ENCODE measurements at regions not wholly inside any gene's neighbourhood (a gene's known extent, or its start where the extent isn't known, plus 50 kb on each side); places are given as distances from the start of the nearest gene placed in this dataset.

DNA sequence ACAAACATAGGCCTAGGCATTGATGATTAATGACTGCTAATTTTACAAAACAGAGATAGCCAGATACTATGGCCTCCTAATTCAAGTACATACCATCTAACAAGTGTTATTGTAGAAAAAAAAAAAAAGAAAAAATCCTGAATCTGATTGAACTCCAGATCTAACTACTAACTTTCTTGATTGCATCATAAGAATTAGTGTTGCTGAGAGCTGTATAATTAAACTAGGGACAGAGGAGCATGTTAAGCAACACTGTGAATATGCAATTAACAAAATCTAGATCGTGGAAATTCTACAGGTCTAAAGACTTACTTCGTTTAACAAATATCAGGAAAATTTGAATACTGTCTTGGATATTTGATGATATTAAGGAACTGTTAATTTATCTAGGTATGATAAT, 208.3 kb upstream of the ZNF608 start:
- no TSS peak for BruUV-seq (replicated peaks)
- Histone ChIP-seq H3K4me2 (ENCODE audit: low read length) (no peak overlapping the region), H3K9me3 (ENCODE audit: low read length) (peaks cover 18% of the 10 kb centered on the region), H3K4me3 (ENCODE audit: low read depth, low read length, poor library complexity, severe bottlenecking) (no peak overlapping the region), H3K4me1 (ENCODE audit: insufficient read depth, low read length, poor library complexity, severe bottlenecking) (peaks cover 22% of the 10 kb centered on the region), H3K9me2 (ENCODE audit: insufficient read depth, low read length) (no peaks in the 10 kb centered on the region), H3K79me2 (ENCODE audit: insufficient read depth, low read depth, low read length) (no peaks in the 10 kb centered on the region), H3K36me3 (ENCODE audit: insufficient read depth, low read length) (peaks cover 11% of the 10 kb centered on the region), H3K27ac (ENCODE audit: low read depth, low read length, poor library complexity, severe bottlenecking) (no peak overlapping the region), H4K20me1 (ENCODE audit: insufficient read depth, low read length) (no peaks in the 10 kb centered on the region), H2AFZ (ENCODE audit: low read length) (no peak overlapping the region)
- CTCF ChIA-PET (ENCODE audit: unreplicated experiment): no interaction called here
- POLR2A ChIA-PET: interaction anchor here (0.7 kb wide), 1 partner anchor 675 kb away, joined by 3 read pairs; no protein-coding TSS in a partner anchor
- intact Hi-C loops (cut with micrococcal nuclease; ENCODE audit: unreplicated experiment): loop anchor here (5.0 kb wide), 1 partner anchor 53 kb away; no protein-coding TSS in a partner anchor
- DNase-seq (ENCODE audit: low spot score): no peak
- TF ChIP-seq, protein P1, sequence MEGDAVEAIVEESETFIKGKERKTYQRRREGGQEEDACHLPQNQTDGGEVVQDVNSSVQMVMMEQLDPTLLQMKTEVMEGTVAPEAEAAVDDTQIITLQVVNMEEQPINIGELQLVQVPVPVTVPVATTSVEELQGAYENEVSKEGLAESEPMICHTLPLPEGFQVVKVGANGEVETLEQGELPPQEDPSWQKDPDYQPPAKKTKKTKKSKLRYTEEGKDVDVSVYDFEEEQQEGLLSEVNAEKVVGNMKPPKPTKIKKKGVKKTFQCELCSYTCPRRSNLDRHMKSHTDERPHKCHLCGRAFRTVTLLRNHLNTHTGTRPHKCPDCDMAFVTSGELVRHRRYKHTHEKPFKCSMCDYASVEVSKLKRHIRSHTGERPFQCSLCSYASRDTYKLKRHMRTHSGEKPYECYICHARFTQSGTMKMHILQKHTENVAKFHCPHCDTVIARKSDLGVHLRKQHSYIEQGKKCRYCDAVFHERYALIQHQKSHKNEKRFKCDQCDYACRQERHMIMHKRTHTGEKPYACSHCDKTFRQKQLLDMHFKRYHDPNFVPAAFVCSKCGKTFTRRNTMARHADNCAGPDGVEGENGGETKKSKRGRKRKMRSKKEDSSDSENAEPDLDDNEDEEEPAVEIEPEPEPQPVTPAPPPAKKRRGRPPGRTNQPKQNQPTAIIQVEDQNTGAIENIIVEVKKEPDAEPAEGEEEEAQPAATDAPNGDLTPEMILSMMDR (conservative IDR thresholded peaks at IDR 0.05; ENCODE audit: low read length): no peak
- TF ChIP-seq EZH2phosphoT487 (IDR thresholded peaks at IDR 0.05; ENCODE audit: borderline replicate concordance, low read depth, low read length): no peak

DNA sequence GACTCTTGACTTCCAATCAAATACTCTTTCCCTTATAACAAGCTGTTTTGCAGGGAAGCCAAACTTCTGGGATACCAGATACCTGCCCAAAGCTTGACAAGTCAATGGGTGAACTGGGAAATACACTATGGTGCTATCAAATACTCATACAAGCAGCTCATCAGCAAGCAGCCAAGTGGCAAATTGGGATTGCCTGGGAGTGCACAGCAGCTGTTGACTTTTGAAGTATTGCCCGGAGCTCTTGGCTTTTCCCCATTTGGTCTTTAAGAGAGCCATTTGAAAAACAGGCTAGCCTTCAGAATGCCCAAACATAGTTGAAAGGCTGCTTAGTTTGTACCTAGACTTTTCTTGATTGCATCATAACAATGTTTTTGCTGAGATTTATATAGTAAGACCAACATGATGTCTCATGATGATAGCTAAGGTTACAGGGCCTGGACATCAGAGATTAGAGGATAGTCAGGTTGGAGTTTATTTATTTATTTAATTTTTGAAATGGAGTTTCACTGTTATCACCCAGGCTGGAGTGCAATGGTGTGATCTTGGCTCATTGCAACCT, 210.1 kb upstream of the ZNF608 start:
- no peak overlapping the region for H3K4me3 ChIP-seq (ENCODE audit: low read depth, low read length, poor library complexity, severe bottlenecking)
- DNase-seq (ENCODE audit: low spot score): no peak
- H2AFZ ChIP-seq (ENCODE audit: low read length): no peak overlapping the region
- H3K4me1 ChIP-seq (ENCODE audit: insufficient read depth, low read length, poor library complexity, severe bottlenecking): peaks cover 16% of the 10 kb centered on the region
- BruUV-seq (replicated peaks): no TSS peak
- H3K36me3 ChIP-seq (ENCODE audit: insufficient read depth, low read length): peaks cover 2% of the 10 kb centered on the region; the same call in 1 of the 2 replicates
- TF ChIP-seq, protein P1 (conservative IDR thresholded peaks at IDR 0.05; ENCODE audit: low read length): no peak
- no peak for TF ChIP-seq EZH2phosphoT487 (IDR thresholded peaks at IDR 0.05; ENCODE audit: borderline replicate concordance, low read depth, low read length)
- ChIA-PET CTCF (ENCODE audit: unreplicated experiment) (no interaction called here), POLR2A (interaction anchor here (0.5 to 0.9 kb wide), 5 partner anchors 24 to 366 kb away, joined by 3 read pairs; no protein-coding TSS in a partner anchor)
- no peak overlapping the region for H3K4me2 ChIP-seq (ENCODE audit: low read length)
- H3K9me3 ChIP-seq (ENCODE audit: low read length): peaks cover 3% of the 10 kb centered on the region; the same call in 1 of the 2 replicates
- no peaks in the 10 kb centered on the region for H4K20me1 ChIP-seq (ENCODE audit: insufficient read depth, low read length)
- H3K9me2 ChIP-seq (ENCODE audit: insufficient read depth, low read length): no peaks in the 10 kb centered on the region
- no peak overlapping the region for H3K27ac ChIP-seq (ENCODE audit: low read depth, low read length, poor library complexity, severe bottlenecking)
- no peaks in the 10 kb centered on the region for H3K79me2 ChIP-seq (ENCODE audit: insufficient read depth, low read depth, low read length)
- intact Hi-C loops (cut with micrococcal nuclease; ENCODE audit: unreplicated experiment): no loop called here

DNA sequence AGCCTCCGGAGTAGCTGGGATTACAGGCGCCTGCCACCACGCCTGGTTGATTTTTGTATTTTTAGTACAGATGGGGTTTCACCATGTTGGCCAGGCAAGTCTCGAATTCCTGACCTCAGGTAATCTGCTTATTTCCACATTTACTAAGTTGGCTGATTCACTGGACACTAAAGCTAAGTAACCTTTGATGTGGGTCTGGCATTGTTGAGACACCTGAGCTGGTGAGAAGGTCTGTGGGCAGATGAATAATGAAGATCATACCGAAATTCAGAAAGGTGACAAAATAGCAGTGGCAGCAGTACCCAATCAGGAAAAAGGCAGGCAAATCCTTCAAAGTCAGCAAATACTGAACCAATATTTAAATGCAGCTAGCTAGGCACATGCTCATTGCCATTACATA, 210.6 kb upstream of the ZNF608 start:
- no TSS peak for BruUV-seq (replicated peaks)
- Histone ChIP-seq H3K4me2 (ENCODE audit: low read length) (no peak overlapping the region), H3K4me1 (ENCODE audit: insufficient read depth, low read length, poor library complexity, severe bottlenecking) (peaks cover 11% of the 10 kb centered on the region), H3K79me2 (ENCODE audit: insufficient read depth, low read depth, low read length) (no peaks in the 10 kb centered on the region), H3K4me3 (ENCODE audit: low read depth, low read length, poor library complexity, severe bottlenecking) (no peak overlapping the region), H2AFZ (ENCODE audit: low read length) (no peak overlapping the region), H3K27ac (ENCODE audit: low read depth, low read length, poor library complexity, severe bottlenecking) (no peak overlapping the region), H3K9me3 (ENCODE audit: low read length) (no peaks in the 10 kb centered on the region; the same call in 1 of the 2 replicates), H4K20me1 (ENCODE audit: insufficient read depth, low read length) (no peaks in the 10 kb centered on the region), H3K9me2 (ENCODE audit: insufficient read depth, low read length) (no peaks in the 10 kb centered on the region), H3K36me3 (ENCODE audit: insufficient read depth, low read length) (no peaks in the 10 kb centered on the region)
- intact Hi-C loops (cut with micrococcal nuclease; ENCODE audit: unreplicated experiment): no loop called here
- no peak for DNase-seq (ENCODE audit: low spot score)
- ChIA-PET POLR2A (interaction anchor here (0.7 to 0.9 kb wide), 3 partner anchors 25 to 58 kb away, joined by 3 read pairs; no protein-coding TSS in a partner anchor), CTCF (ENCODE audit: unreplicated experiment) (no interaction called here)
- TF ChIP-seq, protein P1 (conservative IDR thresholded peaks at IDR 0.05; ENCODE audit: low read length): no peak
- no peak for TF ChIP-seq EZH2phosphoT487 (IDR thresholded peaks at IDR 0.05; ENCODE audit: borderline replicate concordance, low read depth, low read length)
